ENCODE measurements at regions not wholly inside any gene's neighbourhood (a gene's known extent, or its start where the extent isn't known, plus 50 kb on each side); places are given as distances from the start of the nearest gene placed in this dataset.

DNA sequence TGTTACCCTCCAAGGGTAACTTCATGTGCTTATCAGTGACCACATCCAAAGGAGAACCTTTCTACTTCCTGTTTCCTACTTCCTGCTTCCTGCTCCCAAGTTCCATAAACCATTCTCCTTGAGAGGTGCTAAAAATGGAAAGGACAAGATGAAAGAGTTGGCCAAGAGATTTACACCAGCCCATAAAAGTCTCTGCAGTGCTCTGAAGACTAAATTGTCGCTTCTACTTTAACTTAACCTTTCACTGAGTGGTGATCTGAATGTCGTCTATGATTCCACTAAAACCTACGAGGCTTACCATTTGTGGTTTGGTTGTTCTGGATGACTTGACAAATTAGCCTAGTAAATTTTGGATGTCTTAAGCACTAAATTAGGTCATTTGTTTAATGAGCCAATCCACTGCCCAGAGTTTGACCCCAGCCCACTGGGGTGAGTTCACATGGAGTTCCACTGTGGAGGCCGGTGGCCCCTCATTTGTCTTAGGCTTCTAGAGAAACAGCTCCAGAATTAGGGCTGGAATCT, 333.1 kb downstream of the FOXL1 start:
- peaks cover 27% of the 10 kb centered on the region for H3K4me1 Mint-ChIP-seq
- DNase-seq = no peak
- TF ChIP-seq, protein P1, sequence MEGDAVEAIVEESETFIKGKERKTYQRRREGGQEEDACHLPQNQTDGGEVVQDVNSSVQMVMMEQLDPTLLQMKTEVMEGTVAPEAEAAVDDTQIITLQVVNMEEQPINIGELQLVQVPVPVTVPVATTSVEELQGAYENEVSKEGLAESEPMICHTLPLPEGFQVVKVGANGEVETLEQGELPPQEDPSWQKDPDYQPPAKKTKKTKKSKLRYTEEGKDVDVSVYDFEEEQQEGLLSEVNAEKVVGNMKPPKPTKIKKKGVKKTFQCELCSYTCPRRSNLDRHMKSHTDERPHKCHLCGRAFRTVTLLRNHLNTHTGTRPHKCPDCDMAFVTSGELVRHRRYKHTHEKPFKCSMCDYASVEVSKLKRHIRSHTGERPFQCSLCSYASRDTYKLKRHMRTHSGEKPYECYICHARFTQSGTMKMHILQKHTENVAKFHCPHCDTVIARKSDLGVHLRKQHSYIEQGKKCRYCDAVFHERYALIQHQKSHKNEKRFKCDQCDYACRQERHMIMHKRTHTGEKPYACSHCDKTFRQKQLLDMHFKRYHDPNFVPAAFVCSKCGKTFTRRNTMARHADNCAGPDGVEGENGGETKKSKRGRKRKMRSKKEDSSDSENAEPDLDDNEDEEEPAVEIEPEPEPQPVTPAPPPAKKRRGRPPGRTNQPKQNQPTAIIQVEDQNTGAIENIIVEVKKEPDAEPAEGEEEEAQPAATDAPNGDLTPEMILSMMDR (IDR thresholded peaks at IDR 0.05) = no peak
- H3K9me3 Mint-ChIP-seq = no peaks in the 10 kb centered on the region
- H3K27ac Mint-ChIP-seq = peak overlapping the region; percentile 94
- peak overlapping the region; percentile 32 for H3K4me3 Mint-ChIP-seq
- H3K36me3 Mint-ChIP-seq (ENCODE audit: low read depth) = no peaks in the 10 kb centered on the region
- H3K27me3 Mint-ChIP-seq (ENCODE audit: low read depth, poor library complexity) = peaks cover 27% of the 10 kb centered on the region

DNA sequence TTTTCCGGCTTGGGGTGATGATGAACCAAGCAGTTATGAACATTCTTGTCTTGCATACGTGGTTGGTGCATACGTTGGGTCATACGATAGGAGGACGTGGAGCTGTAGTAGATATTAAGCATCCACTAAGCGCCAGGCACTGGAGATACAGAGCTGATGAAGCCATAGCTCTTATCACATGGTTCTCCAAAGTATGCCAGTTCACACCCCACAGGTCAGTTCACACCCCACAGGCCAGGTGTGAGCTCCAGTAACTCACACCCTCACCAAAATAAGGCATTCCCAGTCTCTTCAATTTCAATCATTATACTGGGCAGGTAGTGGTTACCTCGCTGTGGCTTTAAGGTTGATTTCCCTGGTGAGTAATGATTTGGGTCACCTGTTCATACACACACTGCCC, 335.5 kb downstream of the FOXL1 start:
- Mint-ChIP-seq H3K4me3 (no peak overlapping the region), H3K27ac (no peak overlapping the region), H3K4me1 (peaks cover 51% of the 10 kb centered on the region), H3K27me3 (ENCODE audit: low read depth, poor library complexity) (peaks cover 22% of the 10 kb centered on the region), H3K9me3 (no peaks in the 10 kb centered on the region), H3K36me3 (ENCODE audit: low read depth) (no peaks in the 10 kb centered on the region)
- DNase-seq = no peak
- TF ChIP-seq, protein P1 (IDR thresholded peaks at IDR 0.05) = no peak

DNA sequence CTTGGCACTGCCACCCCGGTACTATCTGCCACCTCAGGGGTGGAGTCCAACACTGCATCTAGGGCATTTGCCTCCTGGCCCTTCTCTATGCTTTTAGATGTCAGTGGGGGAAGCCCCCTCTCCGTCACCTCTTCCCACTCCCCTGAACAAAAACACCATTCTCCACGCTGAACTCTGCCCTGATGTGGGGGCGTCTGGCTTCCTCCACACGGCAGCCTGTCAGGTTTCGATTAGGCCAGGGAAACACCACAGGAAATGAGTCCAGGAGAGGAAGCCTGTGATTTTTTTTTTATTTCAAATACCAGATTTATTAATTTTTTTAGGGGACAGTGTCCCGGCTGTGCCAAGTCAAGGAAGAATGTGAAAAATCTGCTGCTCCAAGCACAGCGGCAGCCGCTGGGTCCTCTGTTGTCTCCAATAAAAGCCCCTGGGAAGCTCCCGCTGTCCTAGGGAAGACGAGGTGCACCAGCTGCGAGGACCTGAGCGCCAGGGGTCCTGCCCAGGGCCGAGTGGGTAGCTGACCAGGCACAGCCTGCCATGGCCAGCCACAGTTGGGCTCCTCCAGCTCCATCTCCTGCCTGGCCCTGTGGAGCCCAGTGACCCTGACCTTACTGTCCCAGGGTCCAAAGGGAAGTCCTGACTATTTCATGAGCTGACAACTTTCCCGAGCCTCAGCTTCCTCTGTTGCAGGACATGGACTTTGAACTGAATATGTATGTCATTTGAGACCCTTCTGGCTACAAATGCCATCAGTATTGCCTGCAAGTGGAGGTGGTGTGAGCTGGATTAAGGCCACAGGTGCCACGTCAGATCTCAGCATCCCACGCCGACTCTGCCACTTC, 336.7 kb downstream of the FOXL1 start:
- peaks cover 63% of the 10 kb centered on the region for H3K4me1 Mint-ChIP-seq
- H3K27me3 Mint-ChIP-seq (ENCODE audit: low read depth, poor library complexity) = peaks cover 22% of the 10 kb centered on the region
- DNase-seq = no peak
- peaks cover 1% of the 10 kb centered on the region for H3K36me3 Mint-ChIP-seq (ENCODE audit: low read depth)
- TF ChIP-seq, protein P1 (IDR thresholded peaks at IDR 0.05) = no peak
- peaks cover 2% of the 10 kb centered on the region for H3K9me3 Mint-ChIP-seq
- H3K4me3 Mint-ChIP-seq = no peak overlapping the region
- H3K27ac Mint-ChIP-seq = peak overlapping the region; percentile 56

DNA sequence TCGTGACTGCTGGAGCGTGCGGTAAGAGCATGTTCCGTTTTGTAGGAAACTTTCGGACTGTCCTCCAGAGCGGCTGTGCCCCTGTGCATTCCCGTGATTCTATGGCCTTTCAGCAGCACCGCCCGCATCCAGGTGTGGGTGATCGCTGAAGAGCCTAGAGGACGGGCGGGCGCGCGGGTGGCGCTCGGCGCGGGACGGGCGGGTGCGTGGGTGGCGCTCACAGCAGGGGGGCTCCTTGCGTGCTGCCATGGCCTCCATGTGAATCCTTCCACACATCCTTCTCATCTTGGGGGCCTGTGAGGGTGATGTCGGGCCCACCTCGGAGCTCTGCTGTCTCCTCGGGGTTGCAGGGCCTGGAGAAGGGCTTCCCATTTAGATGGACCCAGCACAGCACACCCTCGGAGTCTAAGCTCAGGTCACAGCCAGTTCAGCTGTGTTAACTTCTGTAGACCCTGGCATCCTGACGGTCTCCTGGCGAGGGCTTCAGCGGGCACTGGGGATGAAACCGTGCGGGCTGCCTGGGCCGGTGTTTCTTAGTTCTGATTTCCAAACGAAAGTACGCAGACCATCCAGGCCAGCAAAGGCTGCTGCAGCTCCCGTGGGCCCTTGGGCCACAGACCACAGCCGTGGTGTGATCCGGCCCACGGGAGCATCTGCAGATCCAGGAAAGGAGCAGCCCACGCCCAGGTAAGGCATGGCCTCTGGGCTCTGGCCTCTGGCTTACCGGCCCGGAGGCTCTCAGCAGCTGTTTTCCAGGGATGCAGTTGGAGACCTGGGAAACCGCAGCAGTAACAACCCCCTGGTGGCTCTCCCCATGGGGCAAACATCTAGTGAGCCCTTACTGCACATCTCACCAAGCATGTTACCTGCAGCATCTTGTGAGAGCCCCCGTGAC, 339.4 kb downstream of the FOXL1 start:
- peaks cover 23% of the 10 kb centered on the region for H3K27me3 Mint-ChIP-seq (ENCODE audit: low read depth, poor library complexity)

DNA sequence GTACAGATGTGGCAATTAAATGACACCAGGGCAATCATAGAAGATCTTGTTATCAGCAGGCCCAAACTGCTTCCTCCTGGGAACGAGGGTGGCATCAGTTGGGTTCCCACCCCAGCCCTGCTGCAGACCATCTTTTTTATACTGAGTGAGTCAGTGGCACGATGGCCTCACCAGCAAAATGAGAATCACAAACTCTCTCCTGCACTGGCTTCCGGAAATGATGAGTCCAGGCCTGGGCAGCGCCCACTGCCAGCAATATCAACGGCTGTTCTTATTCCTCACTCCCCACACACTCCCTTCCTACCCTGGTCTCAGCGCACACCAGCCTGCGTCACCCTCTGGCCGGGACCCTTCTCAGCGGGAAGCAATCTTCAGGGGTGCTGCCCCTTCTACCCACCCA, 340.3 kb downstream of the FOXL1 start:
- H3K4me3 Mint-ChIP-seq = peak overlapping the region; percentile 64
- H3K27ac Mint-ChIP-seq = peak overlapping the region; percentile 98
- peaks cover 32% of the 10 kb centered on the region for H3K9me3 Mint-ChIP-seq
- peaks cover 15% of the 10 kb centered on the region for H3K36me3 Mint-ChIP-seq (ENCODE audit: low read depth)
- peaks cover 78% of the 10 kb centered on the region for H3K4me1 Mint-ChIP-seq
- peaks cover 28% of the 10 kb centered on the region for H3K27me3 Mint-ChIP-seq (ENCODE audit: low read depth, poor library complexity)
- no peak for DNase-seq
- TF ChIP-seq, protein P1 (IDR thresholded peaks at IDR 0.05) = no peak

More for the DNA sequence above, 339.4 kb downstream of the FOXL1 start:
- no peak for DNase-seq
- H3K9me3 Mint-ChIP-seq = peaks cover 28% of the 10 kb centered on the region
- H3K36me3 Mint-ChIP-seq (ENCODE audit: low read depth) = peaks cover 15% of the 10 kb centered on the region
- H3K4me3 Mint-ChIP-seq = no peak overlapping the region
- peaks cover 79% of the 10 kb centered on the region for H3K4me1 Mint-ChIP-seq
- TF ChIP-seq, protein P1 (IDR thresholded peaks at IDR 0.05) = no peak
- peak overlapping the region; percentile 98 for H3K27ac Mint-ChIP-seq

Measured in nephron progenitor cell (in vitro differentiated cells).